ENCODE measurements at regions not wholly inside any gene's neighbourhood (a gene's known extent, or its start where the extent isn't known, plus 50 kb on each side); places are given as distances from the start of the nearest gene placed in this dataset.
"Not testable (repeated sequence)": the region's sequence is repeated elsewhere in the genome, so short reads cannot be mapped to it uniquely, and the experiment has no call there.

- Mint-ChIP-seq H3K4me3 (no peak overlapping the region), H3K36me3 (no peaks in the 10 kb centered on the region), H3K27ac (no peak overlapping the region), H3K27me3 (ENCODE audit: low read depth in 3 of 3) (peaks cover 0 to 2% (median 0%) of the 10 kb centered on the region in 3 donors), H3K9me3 (peaks cover 0 to 2% (median 0%) of the 10 kb centered on the region in 6 donors), H3K4me1 (peaks cover 9 to 10% of the 10 kb centered on the region in 2 donors)
- no peak for DNase-seq
These were observed 189.7 kb downstream of the EDN1 start for GRCh38 chr6:12479881-12480280.

DNA sequence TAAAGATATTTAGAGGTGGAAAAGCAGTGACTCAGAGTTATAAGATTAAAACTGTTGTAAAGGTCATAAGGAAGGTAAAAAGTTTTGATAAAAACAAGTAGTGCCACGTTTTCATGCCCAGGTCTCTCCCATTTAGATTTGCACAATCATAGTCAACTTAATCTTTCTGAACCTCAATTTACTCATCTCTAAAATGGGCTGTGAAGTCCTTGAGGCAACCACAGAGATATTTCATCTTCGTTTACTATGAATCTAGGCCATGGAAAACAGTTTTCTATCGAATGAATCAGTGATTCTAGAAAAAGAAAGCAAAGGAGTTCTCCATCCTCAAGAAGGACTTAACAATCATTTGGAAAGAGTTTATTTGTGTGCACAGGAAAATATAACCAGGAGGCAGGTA lies 190.2 kb downstream of the EDN1 start:
- H3K36me3 Mint-ChIP-seq: no peaks in the 10 kb centered on the region
- peaks cover 0 to 2% (median 0%) of the 10 kb centered on the region in 3 donors for H3K27me3 Mint-ChIP-seq (ENCODE audit: low read depth in 3 of 3)

GRCh38 chr6:12481292-12481691 lies 191.1 kb downstream of the EDN1 start:
- no peak overlapping the region for H3K27ac Mint-ChIP-seq
- H3K4me3 Mint-ChIP-seq: no peak overlapping the region
- DNase-seq: no peak
- H3K36me3 Mint-ChIP-seq: no peaks in the 10 kb centered on the region
- H3K4me1 Mint-ChIP-seq: peaks cover 9 to 10% of the 10 kb centered on the region in 2 donors
- peaks cover 0 to 2% (median 0%) of the 10 kb centered on the region in 6 donors for H3K9me3 Mint-ChIP-seq
- H3K27me3 Mint-ChIP-seq (ENCODE audit: low read depth in 3 of 3): peaks cover 0 to 2% (median 0%) of the 10 kb centered on the region in 3 donors

More for the DNA sequence above, 190.2 kb downstream of the EDN1 start:
- H3K4me3 Mint-ChIP-seq: no peak overlapping the region
- H3K4me1 Mint-ChIP-seq: peaks cover 9 to 10% of the 10 kb centered on the region in 2 donors
- H3K9me3 Mint-ChIP-seq: peaks cover 0 to 2% (median 0%) of the 10 kb centered on the region in 6 donors
- DNase-seq: no peak
- H3K27ac Mint-ChIP-seq: no peak overlapping the region

GRCh38 chr6:12481850-12482249 lies 191.7 kb downstream of the EDN1 start:
- Mint-ChIP-seq H3K4me1 (peaks cover 9 to 10% of the 10 kb centered on the region in 2 donors), H3K4me3 (no peak overlapping the region), H3K36me3 (no peaks in the 10 kb centered on the region), H3K9me3 (no peaks in the 10 kb centered on the region), H3K27me3 (ENCODE audit: low read depth in 3 of 3) (peaks cover 0 to 2% (median 0%) of the 10 kb centered on the region in 3 donors), H3K27ac (no peak overlapping the region)
- no peak for DNase-seq

- Mint-ChIP-seq H3K9me3 (no peaks in the 10 kb centered on the region), H3K27me3 (ENCODE audit: low read depth in 3 of 3) (peaks cover 0 to 2% (median 0%) of the 10 kb centered on the region in 3 donors), H3K27ac (no peak overlapping the region), H3K4me1 (peaks cover 9 to 10% of the 10 kb centered on the region in 2 donors), H3K4me3 (peak overlapping the region in 4 of 5 donors; percentile 53 to 68 (median 68)), H3K36me3 (no peaks in the 10 kb centered on the region)
- no peak for DNase-seq
These were observed 192.5 kb downstream of the EDN1 start for GRCh38 chr6:12482386-12483375.

DNA sequence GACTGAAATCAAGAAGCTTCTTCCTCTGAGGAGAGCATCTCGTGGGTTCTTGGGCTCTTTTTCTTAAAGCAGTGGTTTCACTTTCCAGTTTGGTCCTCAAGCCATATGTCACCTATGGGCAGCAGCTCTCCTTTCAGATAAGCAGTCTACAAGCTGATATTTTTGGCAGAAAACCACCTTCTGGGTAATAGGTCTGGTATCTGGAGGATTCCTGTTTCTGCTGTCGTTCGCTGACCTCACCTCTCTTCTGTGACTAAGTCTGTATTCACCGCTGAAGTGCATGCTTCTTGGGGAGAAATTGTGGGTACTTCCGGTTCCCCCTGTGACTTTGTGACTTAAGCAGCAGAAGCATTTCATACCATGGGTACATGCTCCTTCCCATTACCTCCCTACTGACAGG lies 193.6 kb downstream of the EDN1 start:
- DNase-seq: no peak
- Mint-ChIP-seq H3K27me3 (ENCODE audit: low read depth in 3 of 3) (peaks cover 0 to 2% (median 0%) of the 10 kb centered on the region in 3 donors), H3K36me3 (no peaks in the 10 kb centered on the region), H3K4me3 (peak overlapping the region; percentile 2 to 68 (median 68)), H3K4me1 (peaks cover 9 to 10% of the 10 kb centered on the region in 2 donors), H3K27ac (no peak overlapping the region), H3K9me3 (peaks cover 0 to 3% (median 0%) of the 10 kb centered on the region in 6 donors)

GRCh38 chr6:12484519-12484918 lies 194.4 kb downstream of the EDN1 start:
- Mint-ChIP-seq H3K4me1 (peaks cover 9 to 10% of the 10 kb centered on the region in 2 donors), H3K27ac (no peak overlapping the region), H3K9me3 (peaks cover 0 to 3% (median 0%) of the 10 kb centered on the region in 6 donors), H3K27me3 (ENCODE audit: low read depth in 3 of 3) (peaks cover 0 to 2% (median 0%) of the 10 kb centered on the region in 3 donors), H3K36me3 (no peaks in the 10 kb centered on the region), H3K4me3 (no peak overlapping the region)
- no peak for DNase-seq

GRCh38 chr6:12485226-12485764 lies 195.1 kb downstream of the EDN1 start:
- H3K9me3 Mint-ChIP-seq: peaks cover 0 to 3% (median 0%) of the 10 kb centered on the region in 6 donors
- DNase-seq: no peak
- H3K4me1 Mint-ChIP-seq: peaks cover 9 to 10% of the 10 kb centered on the region in 2 donors
- no peak overlapping the region for H3K27ac Mint-ChIP-seq
- no peak overlapping the region for H3K4me3 Mint-ChIP-seq
- H3K36me3 Mint-ChIP-seq: no peaks in the 10 kb centered on the region
- peaks cover 0 to 4% (median 0%) of the 10 kb centered on the region in 3 donors for H3K27me3 Mint-ChIP-seq (ENCODE audit: low read depth in 3 of 3)

- no peak overlapping the region for H3K4me3 Mint-ChIP-seq
- peaks cover 0 to 4% (median 0%) of the 10 kb centered on the region in 3 donors for H3K27me3 Mint-ChIP-seq (ENCODE audit: low read depth in 3 of 3)
- peaks cover 0 to 3% (median 0%) of the 10 kb centered on the region in 6 donors for H3K9me3 Mint-ChIP-seq
- H3K4me1 Mint-ChIP-seq: peaks cover 9 to 10% of the 10 kb centered on the region in 2 donors
- H3K27ac Mint-ChIP-seq: no peak overlapping the region
- no peaks in the 10 kb centered on the region for H3K36me3 Mint-ChIP-seq
- DNase-seq: no peak
These were observed 195.7 kb downstream of the EDN1 start for GRCh38 chr6:12485837-12486236.

DNA sequence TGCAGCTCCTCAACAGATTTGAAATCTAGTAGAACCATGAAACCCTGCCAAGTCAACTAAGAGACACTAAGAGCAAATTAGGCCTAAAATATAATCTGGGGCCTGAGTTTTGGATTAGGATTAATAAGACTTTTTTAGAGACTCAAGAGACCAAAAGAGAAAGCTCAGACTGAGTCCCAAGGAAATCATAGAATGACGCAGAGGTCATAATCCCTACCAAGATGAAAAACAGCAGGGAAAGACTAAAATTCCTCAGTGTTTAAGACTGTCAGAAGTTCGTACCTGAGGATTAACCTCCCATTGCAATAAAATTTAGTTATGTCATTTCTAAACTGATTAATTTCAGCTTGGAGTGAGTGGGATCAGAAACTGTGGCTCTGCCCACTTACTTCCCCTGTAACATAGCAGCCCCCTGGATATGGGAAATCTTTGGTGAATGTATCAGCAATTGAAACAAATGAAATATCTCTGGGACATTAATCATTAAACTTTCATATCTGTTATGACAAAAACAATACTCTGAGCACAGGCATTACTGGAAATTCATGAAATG lies 200.3 kb downstream of the EDN1 start:
- no peak for DNase-seq
- Mint-ChIP-seq H3K27me3 (ENCODE audit: low read depth in 3 of 3) (peaks cover 0 to 4% (median 3%) of the 10 kb centered on the region in 3 donors), H3K4me3 (no peak overlapping the region), H3K36me3 (no peaks in the 10 kb centered on the region), H3K4me1 (no peaks in the 10 kb centered on the region), H3K27ac (no peak overlapping the region), H3K9me3 (peaks cover 0 to 3% (median 0%) of the 10 kb centered on the region in 6 donors)

DNA sequence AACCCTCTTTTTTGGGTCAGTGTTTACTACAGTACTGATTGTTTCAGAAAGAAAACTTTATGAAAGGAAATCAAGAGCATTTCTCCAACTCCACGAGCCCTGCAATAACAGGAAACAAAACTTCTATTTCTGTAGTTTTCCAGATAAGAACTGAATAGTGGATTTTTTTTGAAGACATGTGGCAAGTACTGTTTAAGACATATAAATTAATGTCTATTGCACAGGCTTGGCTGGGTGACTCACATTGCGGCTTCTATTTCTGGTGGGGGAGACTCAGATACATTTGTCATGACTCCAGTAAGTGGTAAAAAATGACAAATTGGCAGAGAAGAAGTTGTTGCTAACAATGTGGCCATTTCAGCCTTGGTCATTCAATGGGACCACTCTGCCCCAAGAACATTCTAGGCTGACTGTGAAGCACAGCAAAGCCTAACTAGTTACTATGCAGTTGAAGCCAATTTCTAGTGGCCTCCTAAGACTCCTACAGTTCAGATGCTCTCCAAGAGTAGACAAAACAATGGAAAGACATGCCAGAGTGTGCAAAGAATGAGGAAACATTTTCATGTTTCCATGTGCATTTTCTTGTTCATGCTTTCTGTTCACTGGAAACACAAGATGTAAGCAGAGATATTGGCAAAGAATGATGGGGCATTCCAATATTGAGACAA lies 200.9 kb downstream of the EDN1 start:
- Mint-ChIP-seq H3K4me3 (no peak overlapping the region), H3K9me3 (peaks cover 0 to 3% (median 0%) of the 10 kb centered on the region in 6 donors), H3K36me3 (no peaks in the 10 kb centered on the region), H3K27ac (no peak overlapping the region), H3K4me1 (no peaks in the 10 kb centered on the region), H3K27me3 (ENCODE audit: low read depth in 3 of 3) (peaks cover 0 to 4% (median 3%) of the 10 kb centered on the region in 3 donors)
- no peak for DNase-seq

DNA sequence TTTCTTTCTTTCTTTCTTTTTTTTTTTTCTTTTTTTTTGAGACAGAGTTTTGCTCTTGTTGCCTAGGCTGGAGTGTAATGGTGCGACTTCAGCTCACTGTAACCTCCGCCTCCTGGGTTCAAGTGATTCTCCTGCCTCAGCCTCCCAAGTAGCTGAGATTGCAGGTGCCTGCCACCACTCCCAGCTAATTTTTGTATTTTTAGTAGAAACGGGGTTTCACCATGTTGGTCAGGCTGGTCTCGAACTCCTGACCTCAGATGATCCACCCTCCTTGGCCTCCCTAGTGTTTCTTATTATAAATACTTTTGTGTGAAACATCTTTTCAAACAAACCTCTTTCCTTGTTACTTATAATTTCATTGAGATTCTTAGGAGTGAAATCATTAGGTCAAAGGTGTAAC lies 202.8 kb downstream of the EDN1 start:
- not testable (repeated sequence) for H3K36me3 Mint-ChIP-seq

GRCh38 chr6:12493446-12493845 lies 203.3 kb downstream of the EDN1 start:
- Mint-ChIP-seq H3K27ac (no peak overlapping the region), H3K4me3 (no peak overlapping the region), H3K36me3 (no peaks in the 10 kb centered on the region), H3K9me3 (peaks cover 0 to 7% (median 0%) of the 10 kb centered on the region in 6 donors), H3K4me1 (no peaks in the 10 kb centered on the region), H3K27me3 (ENCODE audit: low read depth in 3 of 3) (peaks cover 0 to 3% (median 2%) of the 10 kb centered on the region in 3 donors)
- DNase-seq: no peak

More for the DNA sequence above, 202.8 kb downstream of the EDN1 start:
- H3K9me3 Mint-ChIP-seq; DNase-seq; H3K27me3 Mint-ChIP-seq (ENCODE audit: low read depth in 3 of 3); H3K4me1 Mint-ChIP-seq; H3K4me3 Mint-ChIP-seq; H3K27ac Mint-ChIP-seq: not testable (repeated sequence)
